ENCODE measurements at regions not wholly inside any gene's neighbourhood (a gene's known extent, or its start where the extent isn't known, plus 50 kb on each side); places are given as distances from the start of the nearest gene placed in this dataset.
"Not testable (repeated sequence)": the region's sequence is repeated elsewhere in the genome, so short reads cannot be mapped to it uniquely, and the experiment has no call there.

DNA sequence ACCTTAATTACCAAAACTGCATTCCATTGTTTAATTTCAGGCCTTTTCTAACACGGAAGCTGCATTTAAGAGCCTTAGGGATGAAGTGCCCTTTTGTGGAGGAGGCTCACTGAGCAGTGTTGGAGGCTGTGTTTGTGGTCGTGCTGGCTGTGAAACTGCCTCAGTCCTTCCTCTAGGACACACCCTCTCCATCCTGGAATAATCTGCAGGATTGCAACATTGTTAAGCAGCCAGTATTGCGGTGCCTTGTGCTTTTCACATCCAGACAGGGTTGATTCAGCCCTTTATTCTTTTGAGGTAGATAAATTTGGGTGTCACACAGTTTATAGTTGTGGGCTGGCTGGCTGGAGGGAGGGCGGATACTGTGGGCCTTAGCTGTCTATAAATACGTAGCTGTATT is 141.6 kb downstream of the CDRT15L2 start:
- H3K4me1 ChIP-seq (ENCODE audit: control insufficient read depth, insufficient read depth, low read length) = no peaks in the 10 kb centered on the region
- TF ChIP-seq ZNF426 (tag by site-specific recombination; IDR thresholded peaks at IDR 0.05) (no peak), ZNF184 (tag by site-specific recombination; IDR thresholded peaks at IDR 0.05) (no peak), EGR2 (tag by site-specific recombination; IDR thresholded peaks at IDR 0.05; ENCODE audit: low read depth) (peak; percentile 47; the same call in 1 of the 2 replicates)
- ChIA-PET POLR2A (no interaction called here), CTCF (no interaction called here)
- H3K9me3 ChIP-seq (ENCODE audit: control insufficient read depth, insufficient read depth, low read depth, low read length) = no peaks in the 10 kb centered on the region
- H3K4me3 ChIP-seq (ENCODE audit: low read depth, low read length) = no peak overlapping the region
- H3K36me3 ChIP-seq (ENCODE audit: control insufficient read depth in 2 of 2, insufficient read depth in 1 of 2, low read length in 2 of 2) = no peaks in the 10 kb centered on the region
- H3K27ac ChIP-seq (ENCODE audit: extremely low read depth, low read depth, low read length) = no peak overlapping the region

GRCh38 chr17:20724391-20724790 is 144.9 kb downstream of the CDRT15L2 start:
- POLR2A ChIA-PET; CTCF ChIA-PET; H3K4me3 ChIP-seq (ENCODE audit: low read depth, low read length); H3K27ac ChIP-seq (ENCODE audit: extremely low read depth, low read depth, low read length); H3K36me3 ChIP-seq (ENCODE audit: control insufficient read depth in 2 of 2, insufficient read depth in 1 of 2, low read length in 2 of 2); H3K9me3 ChIP-seq (ENCODE audit: control insufficient read depth, insufficient read depth, low read depth, low read length); H3K4me1 ChIP-seq (ENCODE audit: control insufficient read depth, insufficient read depth, low read length): not testable (repeated sequence)

DNA sequence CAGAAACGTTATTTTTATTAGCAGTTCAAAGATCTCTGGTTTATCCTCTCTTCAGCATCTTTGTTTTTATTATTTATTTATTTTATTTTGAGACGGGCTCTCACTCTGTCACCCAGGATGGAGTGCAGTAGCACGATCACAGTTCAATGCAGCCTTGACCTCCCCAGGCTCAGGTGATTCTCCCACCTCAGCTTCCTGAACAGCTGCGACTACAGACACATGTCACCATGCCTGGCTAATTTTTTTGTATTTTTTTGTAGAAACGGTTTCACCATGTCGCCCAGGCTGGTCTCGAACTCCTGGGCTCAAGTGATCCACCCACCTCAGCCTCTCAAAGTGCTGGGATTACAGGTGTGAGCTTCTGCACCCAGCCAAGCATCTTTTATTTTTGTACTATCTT is 147.7 kb downstream of the CDRT15L2 start:
- H3K4me3 ChIP-seq (ENCODE audit: low read depth, low read length); H3K27ac ChIP-seq (ENCODE audit: extremely low read depth, low read depth, low read length); POLR2A ChIA-PET; H3K36me3 ChIP-seq (ENCODE audit: control insufficient read depth in 2 of 2, insufficient read depth in 1 of 2, low read length in 2 of 2); CTCF ChIA-PET; H3K4me1 ChIP-seq (ENCODE audit: control insufficient read depth, insufficient read depth, low read length); H3K9me3 ChIP-seq (ENCODE audit: control insufficient read depth, insufficient read depth, low read depth, low read length): not testable (repeated sequence)

DNA sequence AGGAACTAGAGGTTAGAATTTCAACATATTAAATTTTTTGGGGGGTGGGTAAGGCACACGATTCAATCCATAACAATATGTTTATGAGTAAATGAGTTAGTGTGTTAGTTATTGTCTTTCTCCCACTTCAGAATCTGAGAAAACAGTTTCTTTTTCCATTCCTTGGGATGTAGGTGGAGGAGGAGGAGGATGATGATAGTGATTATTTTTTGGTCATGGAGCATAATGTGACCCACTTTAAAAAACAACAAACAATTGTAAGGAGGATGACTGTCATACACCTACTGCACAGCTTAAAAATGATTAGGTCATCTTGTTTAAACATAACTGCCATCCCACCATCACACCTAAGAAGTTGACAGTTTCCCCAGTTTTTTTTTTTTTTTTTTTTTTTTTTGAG is 148.7 kb downstream of the CDRT15L2 start:
- no peaks in the 10 kb centered on the region for H3K9me3 ChIP-seq (ENCODE audit: control insufficient read depth, insufficient read depth, low read depth, low read length)
- ChIA-PET POLR2A (no interaction called here), CTCF (no interaction called here)
- H3K4me3 ChIP-seq (ENCODE audit: low read depth, low read length) = no peak overlapping the region
- H3K36me3 ChIP-seq (ENCODE audit: control insufficient read depth in 2 of 2, insufficient read depth in 1 of 2, low read length in 2 of 2) = no peaks in the 10 kb centered on the region
- H3K27ac ChIP-seq (ENCODE audit: extremely low read depth, low read depth, low read length) = no peak overlapping the region
- H3K4me1 ChIP-seq (ENCODE audit: control insufficient read depth, insufficient read depth, low read length) = no peaks in the 10 kb centered on the region
- TF ChIP-seq MEIS1 (CRISPR knock-in tag; IDR thresholded peaks at IDR 0.05; ENCODE audit: borderline replicate concordance) = no peak
- no peak for TF ChIP-seq GLI2 (tag by site-specific recombination; IDR thresholded peaks at IDR 0.05; ENCODE audit: borderline replicate concordance, low read depth)
- TF ChIP-seq ZFHX2 (tag by site-specific recombination; conservative IDR thresholded peaks at IDR 0.05) = peak; percentile 67
- TF ChIP-seq ZNF600 (tag by site-specific recombination; IDR thresholded peaks at IDR 0.05) = no peak
- TF ChIP-seq ZNF148 (tag by site-specific recombination; IDR thresholded peaks at IDR 0.05; ENCODE audit: borderline replicate concordance) = no peak
- no peak for TF ChIP-seq ZNF776 (tag by site-specific recombination; IDR thresholded peaks at IDR 0.05; ENCODE audit: borderline replicate concordance)
- peak; percentile 84 for TF ChIP-seq EGR2 (tag by site-specific recombination; IDR thresholded peaks at IDR 0.05; ENCODE audit: low read depth)
- no peak for TF ChIP-seq ZNF211 (tag by site-specific recombination; IDR thresholded peaks at IDR 0.05; ENCODE audit: low read depth)
- no peak for TF ChIP-seq ZNF664 (tag by site-specific recombination; IDR thresholded peaks at IDR 0.05)

DNA sequence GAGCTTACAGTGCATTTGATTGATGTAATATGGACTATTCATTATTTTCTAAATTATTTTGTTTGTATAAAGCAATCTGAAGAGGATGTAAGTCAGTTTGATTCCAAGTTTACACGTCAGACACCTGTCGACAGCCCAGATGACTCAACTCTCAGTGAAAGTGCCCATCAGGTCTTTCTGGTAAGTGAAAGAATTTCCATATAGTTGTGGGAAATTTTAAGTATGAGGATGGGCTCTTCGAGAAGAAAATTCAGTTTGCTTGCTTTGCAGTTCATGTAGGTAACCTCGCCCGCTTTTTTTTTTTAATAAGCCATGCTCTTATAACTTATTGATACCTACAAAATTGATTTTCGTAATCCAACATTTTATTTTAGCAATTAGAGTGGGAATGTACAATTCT is 151.6 kb downstream of the CDRT15L2 start:
- CTCF ChIA-PET; H3K4me3 ChIP-seq (ENCODE audit: low read depth, low read length); H3K9me3 ChIP-seq (ENCODE audit: control insufficient read depth, insufficient read depth, low read depth, low read length); H3K4me1 ChIP-seq (ENCODE audit: control insufficient read depth, insufficient read depth, low read length); H3K27ac ChIP-seq (ENCODE audit: extremely low read depth, low read depth, low read length); H3K36me3 ChIP-seq (ENCODE audit: control insufficient read depth in 2 of 2, insufficient read depth in 1 of 2, low read length in 2 of 2): not testable (repeated sequence)
- TF ChIP-seq SCRT2 (tag by site-specific recombination; IDR thresholded peaks at IDR 0.05) = 0 out of 2 replicates have a peak, but pooled peaks have one; percentile 32
- POLR2A ChIA-PET = interaction anchor here (0.7 kb wide), 1 partner anchor 1158 kb away, joined by 4 read pairs; no protein-coding TSS in a partner anchor

Data from HEK293 (cell line).